Fibroblast of skin of left biceps (primary cell): ENCODE measurements at regions not wholly inside any gene's neighbourhood (a gene's known extent, or its start where the extent isn't known, plus 50 kb on each side); places are given as distances from the start of the nearest gene placed in this dataset.
A peak's percentile ranks its signal among the peaks of the same experiment; 100 is the strongest.

ENCODE experiments used
- DNase-seq, 2 experiments: peaks; one replicate each; pipeline ENCODE4 v3.0.0-alpha.2; 2013; ENCODE audit warnings: low read depth in 2 of 2

DNA sequence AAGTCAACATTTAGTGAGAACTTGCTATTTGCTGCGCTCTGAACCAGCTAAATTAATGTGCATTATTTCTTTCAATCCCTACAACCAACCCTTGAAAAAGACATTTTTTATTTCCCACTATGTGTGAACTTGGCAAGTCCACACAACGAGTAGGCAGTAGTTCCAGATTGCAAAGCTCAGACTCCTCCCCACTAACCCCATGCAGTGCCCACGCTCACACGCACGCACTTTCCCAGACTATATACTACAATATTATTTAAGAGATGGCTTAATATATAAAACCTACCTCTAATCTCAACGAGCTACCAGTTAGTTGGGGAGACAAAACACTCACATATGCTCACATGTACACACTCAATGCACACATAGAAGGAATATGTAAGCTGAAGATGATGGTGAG is 671.2 kb downstream of the LMO4 start:
- no peak for DNase-seq

DNA sequence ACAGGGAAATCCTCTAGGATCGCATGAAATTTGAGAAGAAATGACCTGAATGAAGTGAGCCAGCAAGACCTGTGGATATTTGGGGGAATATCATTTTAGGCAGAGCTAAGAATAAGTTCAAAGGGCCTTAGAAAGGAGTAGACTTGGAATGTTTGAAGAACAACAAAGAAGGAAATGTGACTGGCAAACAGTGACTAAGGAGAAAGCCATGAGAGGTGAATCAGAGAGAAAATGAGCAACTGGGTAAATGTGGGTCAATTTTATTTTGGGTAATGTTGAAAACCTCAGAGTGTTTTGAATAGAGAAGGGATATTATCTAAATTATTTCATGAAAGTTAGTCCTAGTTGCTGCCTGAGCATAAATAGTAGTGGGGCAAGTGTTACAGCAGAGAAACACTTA is 672.8 kb downstream of the LMO4 start:
- no peak for DNase-seq

DNA sequence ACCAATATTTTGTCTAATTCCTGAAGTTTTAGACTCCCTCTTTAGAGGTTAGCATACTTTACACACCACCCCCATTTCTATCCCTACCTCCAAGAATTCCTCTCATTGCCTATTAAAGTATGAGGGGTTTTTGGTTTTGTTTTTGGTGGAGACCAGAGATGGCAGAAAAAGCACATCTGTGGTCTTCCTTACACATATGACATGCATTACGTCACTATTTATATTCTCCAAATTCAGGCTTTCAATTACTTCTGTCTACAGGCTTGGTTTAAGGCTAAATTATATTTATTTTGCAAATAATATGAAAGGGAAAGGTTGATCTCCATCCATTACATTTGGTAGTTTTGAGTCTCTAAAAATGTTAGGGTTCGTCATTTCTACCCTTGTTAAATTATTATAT is 674.6 kb downstream of the LMO4 start:
- DNase-seq: no peak

- DNase-seq: no peak
Measured at GRCh38 chr1:88009916-88010315, 674.2 kb upstream of the PKN2 start.

- DNase-seq: no peak
Measured at GRCh38 chr1:88013485-88013884, 670.6 kb upstream of the PKN2 start.

- no peak for DNase-seq
Measured at GRCh38 chr1:88014131-88014530, 669.9 kb upstream of the PKN2 start.

DNA sequence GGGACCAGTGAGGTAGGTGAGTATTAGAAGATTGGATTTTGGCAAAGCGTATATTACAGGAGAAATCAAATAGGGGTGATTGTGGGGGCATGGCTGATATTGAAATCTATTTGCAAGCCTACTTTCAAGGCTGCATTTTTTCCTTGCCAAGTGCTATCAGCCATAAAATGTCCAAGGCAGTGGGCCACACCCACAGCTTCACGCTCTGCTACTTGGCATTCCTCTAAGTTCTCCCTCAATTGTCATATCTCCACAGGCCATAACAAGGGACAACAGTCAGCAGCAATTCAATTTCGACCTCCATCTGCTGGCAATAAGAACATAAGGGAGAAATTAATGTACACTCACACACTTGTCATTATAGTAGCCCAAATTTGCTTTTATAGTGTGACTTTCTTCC is 667.1 kb upstream of the PKN2 start:
- no peak for DNase-seq

GRCh38 chr1:88021529-88021928 is 662.5 kb upstream of the PKN2 start:
- DNase-seq: no peak

DNA sequence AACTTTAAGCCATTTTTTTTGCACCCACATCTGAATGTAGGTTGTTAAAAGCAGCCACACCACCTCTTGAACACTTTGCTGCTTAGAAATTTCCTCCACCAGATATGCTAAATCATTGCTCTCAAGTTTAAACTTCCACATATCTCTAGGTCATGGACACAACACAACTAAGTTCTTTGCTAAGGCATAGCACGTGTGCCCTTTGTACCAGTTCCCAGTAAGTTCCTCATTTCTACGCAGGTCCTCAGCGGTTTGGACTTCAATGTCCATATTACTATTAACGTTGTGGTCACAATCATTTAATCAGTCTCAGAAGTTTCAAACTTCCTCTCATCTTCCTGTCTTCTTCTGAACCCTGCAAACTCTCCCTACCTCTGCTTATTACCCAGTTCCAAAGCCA is 661.6 kb upstream of the PKN2 start:
- DNase-seq: no peak

- DNase-seq: no peak
Measured at GRCh38 chr1:88029142-88029541, 654.9 kb upstream of the PKN2 start.

GRCh38 chr1:88029899-88030298 is 654.2 kb upstream of the PKN2 start:
- DNase-seq: no peak

GRCh38 chr1:88035578-88035977 is 648.5 kb upstream of the PKN2 start:
- no peak for DNase-seq

DNA sequence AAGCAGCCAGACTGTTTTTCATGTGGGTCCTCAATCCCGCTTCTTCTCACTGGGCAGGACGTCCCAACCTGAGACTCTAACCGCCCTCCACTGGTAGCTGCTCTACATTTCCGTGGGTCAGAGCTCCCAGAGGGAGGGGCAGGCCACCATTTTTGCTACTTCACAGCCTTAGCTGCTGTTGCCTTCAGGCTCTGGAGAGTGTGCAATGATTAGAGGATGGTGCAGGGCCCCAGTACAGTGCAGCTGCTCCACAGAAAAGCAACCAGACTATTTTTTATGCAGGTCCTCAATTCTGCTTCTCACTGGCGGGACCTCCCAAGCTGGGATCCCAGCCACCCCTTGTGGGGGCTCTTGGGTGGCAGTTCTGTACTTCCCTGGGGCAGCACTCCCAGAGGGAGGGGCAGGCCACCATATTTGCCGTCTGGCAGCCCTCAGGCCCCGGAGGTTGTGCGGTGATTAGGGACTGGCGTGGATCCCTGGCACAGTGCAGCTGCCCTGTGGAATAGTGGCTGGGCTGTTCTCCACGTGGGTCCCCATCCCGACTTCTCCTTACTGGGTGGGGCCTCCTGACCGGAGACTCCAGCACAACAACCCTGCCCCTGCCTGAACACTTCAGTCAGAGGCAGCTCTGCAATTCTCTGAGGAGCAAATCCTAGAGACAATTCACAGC is 647.6 kb upstream of the PKN2 start:
- DNase-seq: no peak

DNA sequence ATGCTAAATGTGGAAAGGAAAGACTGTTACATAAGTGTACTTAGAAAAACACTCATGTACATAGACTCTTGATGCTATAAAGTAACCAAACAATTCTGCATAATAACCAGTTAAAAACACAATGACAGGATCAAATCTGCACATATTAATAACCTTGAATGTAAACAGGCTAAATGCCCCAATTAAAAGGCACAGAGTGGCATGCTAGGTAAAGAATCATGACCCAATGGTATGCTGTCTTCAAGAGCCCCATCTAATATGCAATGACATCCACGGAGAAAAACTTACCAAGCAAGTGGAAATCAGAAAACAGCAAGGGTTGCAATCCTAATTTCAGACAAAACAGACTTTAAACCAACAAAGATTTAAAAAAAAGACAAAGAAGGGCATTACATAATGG is 644.8 kb upstream of the PKN2 start:
- DNase-seq: no peak

- no peak for DNase-seq
Measured at GRCh38 chr1:88043834-88044233, 640.2 kb upstream of the PKN2 start.

GRCh38 chr1:88052167-88052566 is 631.9 kb upstream of the PKN2 start:
- DNase-seq: no peak

DNA sequence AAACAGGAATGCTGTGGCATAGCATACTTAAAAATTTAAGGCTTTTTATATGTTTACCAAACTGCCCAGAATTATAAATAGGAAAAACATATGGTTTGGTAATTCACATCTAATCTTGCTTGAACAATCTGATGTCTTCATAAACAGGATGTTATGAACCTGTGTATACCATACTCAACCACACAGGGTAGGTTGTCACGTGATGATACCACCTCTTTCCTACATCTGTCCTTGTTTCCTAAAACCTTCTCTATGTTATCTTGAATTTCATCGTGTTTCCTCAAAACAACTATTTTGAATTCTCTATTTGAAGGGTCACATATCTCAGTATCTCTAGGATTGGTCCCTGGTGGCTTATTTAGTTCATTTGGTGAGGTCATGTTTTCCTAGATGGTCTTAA is 631.0 kb upstream of the PKN2 start:
- DNase-seq: no peak

GRCh38 chr1:88056881-88057280 is 627.2 kb upstream of the PKN2 start:
- no peak for DNase-seq

- DNase-seq: no peak
Measured at GRCh38 chr1:88058205-88058604, 625.9 kb upstream of the PKN2 start.

- DNase-seq: no peak
Measured at GRCh38 chr1:88060112-88060673, 623.9 kb upstream of the PKN2 start.

GRCh38 chr1:88060750-88061491 is 623.2 kb upstream of the PKN2 start:
- DNase-seq: no peak

GRCh38 chr1:88061492-88062177 is 622.4 kb upstream of the PKN2 start:
- DNase-seq: peak; percentile 24 to 33

DNA sequence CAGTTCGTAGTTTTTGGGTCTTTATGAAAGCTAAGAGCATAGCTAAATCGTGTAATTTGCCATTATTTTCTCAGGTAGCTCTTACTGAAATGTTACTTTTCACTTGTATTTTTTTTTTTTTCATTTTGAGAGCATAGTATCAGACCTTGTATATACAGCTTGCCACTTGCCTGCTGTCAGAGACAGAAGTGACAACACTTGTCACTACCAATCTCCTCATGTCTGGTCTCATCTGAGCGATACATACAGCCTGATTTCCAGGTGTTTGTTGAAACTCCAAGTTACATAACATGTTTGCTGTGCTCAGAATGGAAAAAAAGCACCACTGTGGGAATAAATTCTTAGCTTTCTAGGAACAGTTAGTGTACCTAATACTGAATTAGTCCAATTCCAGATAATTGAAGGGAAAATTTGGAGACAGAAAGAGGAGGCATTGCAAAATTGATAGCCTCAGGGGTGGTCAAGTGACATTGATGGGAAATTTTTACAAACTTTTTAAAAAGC is 621.4 kb upstream of the PKN2 start:
- no peak for DNase-seq
